Glomerular visceral epithelial cell (primary cell): ENCODE measurements at regions not wholly inside any gene's neighbourhood (a gene's known extent, or its start where the extent isn't known, plus 50 kb on each side); places are given as distances from the start of the nearest gene placed in this dataset.
"Not testable (repeated sequence)": the region's sequence is repeated elsewhere in the genome, so short reads cannot be mapped to it uniquely, and the experiment has no call there.

Experiments
- DNase-seq: peaks from one replicate; pipeline ENCODE4 v3.0.0-alpha.2; 2016; ENCODE audit errors: extremely low spot score

DNA sequence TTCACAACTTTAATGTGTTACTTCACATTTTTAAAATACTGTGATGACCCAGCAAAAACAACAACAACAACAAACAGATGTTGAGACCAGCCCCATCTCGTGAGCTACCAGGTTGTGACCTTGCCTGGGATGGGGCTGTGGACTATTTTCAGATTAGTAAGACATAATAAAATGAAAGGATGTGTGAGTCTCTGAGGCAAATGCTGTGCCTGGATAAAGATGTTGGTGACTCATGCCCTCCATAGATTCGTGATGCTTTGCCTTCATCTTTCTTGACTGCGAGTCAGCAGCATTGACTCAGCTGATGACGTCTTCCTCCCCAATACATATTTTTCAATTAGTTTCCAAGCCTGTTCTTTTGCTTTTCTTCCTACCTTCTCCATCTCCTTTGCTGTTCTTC, 453.0 kb upstream of the CFAP20DC start:
- DNase-seq: peak; percentile 36

GRCh38 chr3:59499954-59500353, 450.1 kb upstream of the CFAP20DC start:
- no peak for DNase-seq

- DNase-seq: no peak
Observed at GRCh38 chr3:59499000-59499399, 449.2 kb upstream of the CFAP20DC start.

DNA sequence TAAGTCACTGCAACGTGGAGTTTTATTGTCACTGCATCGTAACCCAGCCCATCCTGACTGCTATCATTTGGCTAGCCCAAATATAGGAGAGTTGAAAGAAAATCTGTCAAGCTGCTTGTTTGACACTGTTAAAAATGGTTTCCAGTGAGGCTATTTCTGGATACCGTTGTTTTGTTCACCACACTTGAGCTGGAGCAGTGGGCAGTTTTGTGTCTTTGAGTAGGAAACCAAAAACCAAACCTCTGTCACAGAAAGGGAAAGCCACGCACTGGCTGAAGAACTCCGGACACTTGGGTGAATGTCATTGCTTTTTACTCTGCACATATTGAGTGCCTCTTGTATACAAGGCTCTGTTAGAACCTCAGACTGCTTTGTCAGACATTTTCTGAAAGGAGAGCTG, 446.4 kb upstream of the CFAP20DC start:
- no peak for DNase-seq

- not testable (repeated sequence) for DNase-seq
Observed at GRCh38 chr3:59494969-59495368, 445.1 kb upstream of the CFAP20DC start.

DNA sequence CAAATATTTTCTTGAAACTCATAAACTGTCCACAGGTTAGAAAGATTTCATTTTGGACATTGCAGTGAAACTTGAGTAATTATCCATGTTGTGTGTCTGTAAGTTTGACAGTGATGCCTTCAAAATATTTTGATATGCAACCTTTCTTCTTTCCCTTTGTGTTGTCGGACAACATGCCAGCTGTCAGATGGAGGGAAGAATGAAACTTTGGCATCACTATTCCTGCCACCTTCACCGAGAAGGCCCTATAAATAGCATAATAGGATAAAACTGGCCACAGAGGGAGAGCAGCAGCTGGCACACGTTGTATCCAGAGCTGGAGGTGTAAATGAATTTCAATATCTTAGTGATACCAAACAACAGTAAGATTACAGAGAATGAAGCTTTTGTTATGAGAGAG, 436.7 kb upstream of the CFAP20DC start:
- no peak for DNase-seq

GRCh38 chr3:59483191-59483590, 433.4 kb upstream of the CFAP20DC start:
- no peak for DNase-seq

DNA sequence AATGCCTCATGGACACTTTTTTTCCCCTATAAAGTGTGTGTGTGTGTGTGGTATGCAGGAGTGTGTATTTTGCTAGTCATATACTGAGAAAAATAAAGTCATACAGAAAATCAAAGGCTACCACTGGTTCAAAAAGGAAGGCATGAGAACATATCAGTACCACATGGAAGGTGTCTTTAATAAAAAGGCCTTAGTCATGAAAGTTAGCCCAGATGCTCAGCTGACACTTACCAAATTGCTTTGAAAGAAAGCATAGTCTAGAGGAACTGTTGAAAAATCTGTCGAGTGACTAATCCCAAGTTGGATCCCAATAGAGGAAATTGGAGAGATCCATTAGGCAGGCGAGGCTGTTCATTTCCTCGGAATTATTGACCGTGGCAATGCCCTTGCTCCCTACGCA, 432.9 kb upstream of the CFAP20DC start:
- DNase-seq: no peak

- DNase-seq: peak; percentile 24
Observed at GRCh38 chr3:59481776-59482400, 432.1 kb upstream of the CFAP20DC start.

GRCh38 chr3:59480486-59480995, 430.7 kb upstream of the CFAP20DC start:
- peak; percentile 49 for DNase-seq

- no peak for DNase-seq
Observed at GRCh38 chr3:59473636-59474035, 423.8 kb upstream of the CFAP20DC start.

DNA sequence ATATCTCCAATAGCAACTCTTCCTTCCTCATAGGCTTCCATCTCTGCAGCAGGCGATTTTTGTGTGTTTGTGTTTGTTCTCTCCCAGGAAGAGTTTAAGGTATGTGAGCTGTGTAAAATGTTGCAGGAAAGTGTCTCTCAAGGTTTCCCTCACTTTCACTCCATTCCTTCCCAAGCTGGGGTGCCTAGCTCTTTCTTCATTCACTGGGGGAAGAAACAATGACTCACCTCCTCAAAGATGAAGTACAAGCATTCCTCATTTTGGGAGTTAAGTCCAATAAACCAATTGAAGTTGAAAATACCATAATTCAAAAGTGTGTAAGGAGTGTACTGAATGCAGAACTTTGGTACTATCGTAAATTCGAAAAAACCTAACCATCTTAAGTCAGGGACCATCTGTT, 422.7 kb upstream of the CFAP20DC start:
- DNase-seq: no peak

GRCh38 chr3:59469948-59470723, 420.3 kb upstream of the CFAP20DC start:
- no peak for DNase-seq

DNA sequence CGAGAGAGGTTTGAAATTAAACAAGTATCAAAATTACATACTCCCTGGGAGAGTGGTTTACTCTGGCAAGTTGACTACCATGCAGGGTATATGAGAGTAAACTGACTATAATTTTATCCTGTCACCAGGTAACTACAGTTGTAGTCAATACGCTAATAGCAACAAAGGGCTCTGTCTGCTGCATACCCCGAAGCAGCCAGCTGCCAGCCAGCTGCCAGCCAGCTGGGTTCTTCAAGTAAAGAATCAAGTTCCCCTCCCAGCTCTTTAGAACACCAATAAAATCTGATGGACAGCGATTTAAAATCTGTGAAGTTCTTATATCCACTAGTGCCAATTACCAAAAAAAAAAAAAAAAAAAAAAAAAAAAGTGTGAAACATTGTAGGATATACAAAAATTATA, 417.7 kb upstream of the CFAP20DC start:
- DNase-seq: no peak

DNA sequence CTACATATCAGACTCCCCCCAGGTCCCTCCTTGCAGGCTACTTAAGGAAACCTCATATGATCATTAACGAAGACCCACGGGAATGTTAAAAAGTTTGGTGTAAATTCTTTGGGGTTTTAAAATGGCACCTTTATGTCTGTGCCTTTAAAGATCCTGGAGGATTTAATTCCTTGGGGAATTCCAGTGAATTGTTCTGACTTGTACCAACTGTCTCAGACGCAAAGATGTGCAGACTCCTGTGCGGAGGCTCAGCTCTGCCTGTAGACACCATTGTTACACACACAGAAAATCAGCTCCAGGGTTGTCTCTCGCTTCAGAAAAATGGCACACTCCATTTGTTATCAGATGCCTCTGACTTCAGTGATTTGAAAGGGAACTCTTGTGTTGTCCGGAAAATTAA, 414.4 kb upstream of the CFAP20DC start:
- no peak for DNase-seq

GRCh38 chr3:59463253-59463652, 413.4 kb upstream of the CFAP20DC start:
- DNase-seq: no peak

GRCh38 chr3:59460068-59460467, 410.2 kb upstream of the CFAP20DC start:
- DNase-seq: no peak

- no peak for DNase-seq
Observed at GRCh38 chr3:59456852-59457485, 407.1 kb upstream of the CFAP20DC start.

- no peak for DNase-seq
Observed at GRCh38 chr3:59451800-59452746, 402.2 kb upstream of the CFAP20DC start.

DNA sequence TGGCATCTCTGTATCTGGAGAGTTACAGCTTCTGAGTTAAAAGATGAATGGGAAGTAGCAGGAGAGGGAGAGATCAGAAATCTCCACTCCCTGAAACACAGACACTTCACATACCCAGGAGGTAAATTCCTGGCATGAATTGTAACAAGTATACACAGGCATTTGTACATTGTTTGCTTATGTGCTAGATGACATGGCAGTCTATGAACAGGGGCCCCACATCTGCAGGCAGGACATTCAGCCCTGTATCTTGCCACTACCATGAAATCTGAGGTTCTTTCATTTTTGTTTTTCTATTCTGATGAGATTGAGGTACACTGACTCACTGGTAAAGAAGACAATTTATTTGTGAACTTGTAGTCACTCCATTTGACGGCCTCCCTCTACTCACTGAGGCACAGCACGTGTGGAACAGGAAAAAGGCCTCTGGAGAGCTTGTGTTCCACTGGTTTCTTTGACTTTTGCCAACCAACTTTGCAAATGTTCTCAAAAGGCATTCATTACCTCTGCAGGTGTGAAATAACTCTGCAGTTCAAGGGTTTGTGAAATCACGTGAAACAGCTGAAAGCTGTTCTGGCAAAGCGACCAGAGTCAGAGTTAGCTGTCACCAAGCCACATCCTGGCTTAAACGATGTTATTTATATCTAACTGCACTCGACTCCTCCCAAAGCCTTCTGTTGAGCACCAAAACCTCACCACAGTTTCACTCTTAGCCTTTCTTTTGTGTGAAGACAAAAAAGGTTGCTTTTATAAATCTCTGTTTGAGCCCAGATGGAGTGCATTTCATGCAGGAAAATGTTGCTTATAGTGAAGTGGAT, 401.3 kb upstream of the CFAP20DC start:
- peak; percentile 4 for DNase-seq

DNA sequence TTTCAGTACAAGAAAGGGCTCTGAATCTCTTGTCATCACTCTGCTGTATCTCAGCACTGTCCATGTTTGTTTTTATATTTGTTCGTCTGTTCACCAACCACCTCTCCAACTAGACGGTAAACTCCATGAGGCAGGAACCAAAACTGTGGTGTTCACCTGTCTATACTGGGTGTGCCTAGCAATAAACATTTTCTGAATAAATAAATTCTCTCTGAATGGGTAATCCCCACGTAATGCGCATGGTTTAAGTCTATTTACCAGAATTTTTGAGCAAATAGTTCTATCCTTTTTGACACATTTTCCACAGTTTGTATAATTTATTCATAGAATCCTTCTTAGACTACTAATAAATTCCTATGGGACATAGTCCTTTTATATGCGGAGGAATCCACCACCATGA, 400.6 kb upstream of the CFAP20DC start:
- no peak for DNase-seq
